Stimulated activated CD4-positive, alpha-beta T cell treated with anti-CD3 and anti-CD28 coated beads, TNF-alpha, amount 100 ng/mL, for 4 hours (primary cell): ENCODE measurements at regions not wholly inside any gene's neighbourhood (a gene's known extent, or its start where the extent isn't known, plus 50 kb on each side); places are given as distances from the start of the nearest gene placed in this dataset.
A peak's percentile ranks its signal among the peaks of the same experiment; 100 is the strongest.
"Not testable (repeated sequence)": the region's sequence is repeated elsewhere in the genome, so short reads cannot be mapped to it uniquely, and the experiment has no call there.

Experiments used
- DNase-seq, 3 experiments: peaks; one replicate each; pipeline ENCODE4 v3.0.0-alpha.2; 2020; ENCODE audit warnings: low read depth in 3 of 3

GRCh38 chr2:234191819-234192407, 141.4 kb downstream of the SPP2 start:
- DNase-seq: no peak

- DNase-seq: no peak
Observed at GRCh38 chr2:234189786-234190300, 139.3 kb downstream of the SPP2 start.

- DNase-seq: no peak
Observed at GRCh38 chr2:234189230-234189629, 138.7 kb downstream of the SPP2 start.

DNA sequence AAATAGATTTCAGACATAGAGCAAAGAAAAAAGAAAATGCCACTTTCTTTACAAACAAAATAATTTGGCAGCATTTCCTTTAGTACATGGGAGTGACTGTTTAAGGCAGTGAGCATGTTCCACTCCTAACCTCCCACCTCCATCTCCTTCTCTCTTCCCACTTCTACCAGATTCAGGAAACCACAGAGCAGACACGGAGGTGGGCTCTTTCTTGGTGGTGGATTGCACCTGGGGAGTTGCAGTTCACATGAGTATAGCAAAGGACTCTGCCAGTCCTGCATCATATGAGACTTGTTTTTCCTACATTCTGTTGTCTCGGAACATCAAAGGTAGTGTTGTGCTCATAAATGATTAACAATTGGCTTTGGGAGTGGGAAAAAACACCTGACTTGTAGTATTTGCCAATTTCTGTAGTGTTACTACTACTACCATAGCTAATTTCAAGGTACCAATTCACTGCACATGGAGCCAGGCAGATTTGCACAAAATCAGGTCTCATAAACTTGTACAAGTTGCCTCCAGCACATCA, 137.2 kb downstream of the SPP2 start:
- no peak for DNase-seq

DNA sequence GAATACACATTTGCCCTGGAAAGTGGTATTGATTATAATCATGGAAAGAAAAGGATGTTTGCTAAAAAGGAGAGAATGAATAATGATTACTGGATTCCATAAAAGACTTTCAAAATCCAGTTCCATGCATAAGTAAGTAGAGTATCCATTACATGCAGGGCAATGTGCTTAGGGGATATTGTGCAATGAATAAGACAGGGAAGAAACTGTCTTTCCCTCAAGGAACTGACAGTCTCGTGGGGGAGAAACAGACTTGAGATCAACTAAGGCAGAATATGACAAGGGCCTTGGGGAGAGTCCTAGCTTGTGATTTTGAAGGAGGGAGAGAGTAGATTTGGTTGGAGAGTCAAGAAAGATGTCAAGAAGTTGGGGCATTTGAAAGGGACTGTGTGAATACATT, 130.6 kb downstream of the SPP2 start:
- DNase-seq: no peak

DNA sequence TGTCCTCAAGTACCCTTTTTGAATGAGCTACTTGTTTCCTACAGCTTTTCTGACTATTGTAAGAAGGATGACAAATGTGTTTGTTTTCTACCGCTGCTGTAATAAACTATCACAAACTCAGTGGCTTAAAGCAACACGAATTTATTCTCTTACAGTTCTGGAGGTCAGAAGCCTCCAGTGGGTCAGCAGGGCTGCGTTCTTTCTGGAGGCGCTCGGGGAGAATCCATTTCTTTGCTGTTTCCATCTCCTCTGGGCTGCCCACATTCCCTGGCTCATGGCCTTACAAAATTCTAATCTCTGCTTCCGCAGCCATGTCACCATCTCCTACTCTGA, 128.5 kb downstream of the SPP2 start:
- DNase-seq: no peak

GRCh38 chr2:234178330-234179030, 128.0 kb downstream of the SPP2 start:
- no peak for DNase-seq

DNA sequence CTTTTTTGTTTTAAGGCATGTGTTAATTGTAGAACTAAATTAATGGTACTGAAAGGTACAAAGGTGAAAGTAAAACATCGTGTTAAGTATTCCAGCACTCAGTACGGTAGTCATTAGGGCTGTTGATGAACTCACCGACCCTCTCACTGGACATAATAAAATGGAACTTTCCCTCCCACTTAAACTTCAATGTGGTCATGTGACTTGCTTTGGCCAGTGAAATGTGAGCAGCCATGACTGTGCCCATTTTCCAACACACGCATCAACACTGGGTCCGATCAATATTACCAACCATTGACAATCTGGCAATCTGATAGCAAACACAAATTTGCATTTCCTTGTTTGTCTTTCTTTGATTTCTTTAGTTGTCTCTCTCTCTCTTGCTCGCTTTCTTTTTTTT, 125.1 kb downstream of the SPP2 start:
- no peak for DNase-seq

DNA sequence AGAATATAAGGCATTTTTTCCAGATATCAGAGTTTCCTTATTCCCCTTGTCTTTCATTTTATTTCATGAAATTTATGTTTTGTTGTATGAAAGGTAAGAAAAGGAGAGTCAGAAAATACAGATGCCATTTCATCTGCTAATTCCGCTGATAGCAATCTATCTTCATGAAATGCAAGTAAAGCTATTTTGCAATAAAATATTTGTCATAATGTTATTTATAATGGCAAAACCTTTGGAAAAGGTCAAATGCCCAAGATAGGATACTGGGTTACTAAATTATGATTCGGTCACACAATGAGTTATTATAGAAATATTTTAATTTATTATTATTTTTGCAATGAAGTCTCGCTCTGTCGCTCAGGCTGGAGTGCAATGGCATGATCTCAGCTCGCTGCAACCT, 124.2 kb downstream of the SPP2 start:
- no peak for DNase-seq

DNA sequence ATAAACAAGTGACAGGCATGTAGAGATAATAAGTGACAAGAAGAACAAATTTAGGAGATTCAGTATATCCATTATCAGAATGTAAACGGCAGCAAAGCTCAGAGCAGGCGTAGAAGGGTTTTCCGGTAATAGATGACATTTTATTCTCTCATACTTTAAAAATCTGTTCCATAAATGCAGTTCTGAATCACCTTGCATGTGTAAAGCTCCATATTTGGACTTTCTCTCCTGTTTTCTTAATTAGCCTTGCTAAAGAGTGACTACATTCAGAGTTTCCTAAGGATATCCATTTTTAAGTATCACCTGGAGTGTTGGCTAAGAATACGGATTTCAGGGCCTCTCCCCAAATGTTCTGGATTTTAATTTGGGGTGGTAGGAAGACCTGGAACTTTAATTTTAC, 122.0 kb downstream of the SPP2 start:
- no peak for DNase-seq

DNA sequence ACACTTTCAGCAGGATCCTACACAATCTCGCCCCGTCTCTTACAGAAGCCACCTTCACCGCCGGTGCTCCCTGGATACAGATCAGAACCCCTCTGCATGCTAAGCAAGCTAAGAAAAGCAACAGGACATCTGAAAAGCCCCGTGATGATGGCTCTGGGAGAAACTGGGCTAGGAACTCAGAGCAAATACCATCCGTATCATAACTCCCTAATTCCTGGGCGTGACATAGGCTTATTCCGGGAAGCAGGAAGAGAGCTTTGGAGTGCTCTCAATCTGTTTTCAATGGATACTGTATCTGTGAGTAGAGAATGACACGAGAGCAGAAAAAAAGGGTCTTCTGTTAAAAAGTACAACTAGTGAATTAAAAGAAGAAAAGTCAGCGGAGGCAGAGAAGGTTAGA, 121.6 kb downstream of the SPP2 start:
- no peak for DNase-seq

GRCh38 chr2:234171666-234172065, 121.2 kb downstream of the SPP2 start:
- no peak for DNase-seq

GRCh38 chr2:234169674-234170073, 119.2 kb downstream of the SPP2 start:
- no peak for DNase-seq

- not testable (repeated sequence) for DNase-seq
Observed at GRCh38 chr2:234168605-234169570, 118.4 kb downstream of the SPP2 start.

DNA sequence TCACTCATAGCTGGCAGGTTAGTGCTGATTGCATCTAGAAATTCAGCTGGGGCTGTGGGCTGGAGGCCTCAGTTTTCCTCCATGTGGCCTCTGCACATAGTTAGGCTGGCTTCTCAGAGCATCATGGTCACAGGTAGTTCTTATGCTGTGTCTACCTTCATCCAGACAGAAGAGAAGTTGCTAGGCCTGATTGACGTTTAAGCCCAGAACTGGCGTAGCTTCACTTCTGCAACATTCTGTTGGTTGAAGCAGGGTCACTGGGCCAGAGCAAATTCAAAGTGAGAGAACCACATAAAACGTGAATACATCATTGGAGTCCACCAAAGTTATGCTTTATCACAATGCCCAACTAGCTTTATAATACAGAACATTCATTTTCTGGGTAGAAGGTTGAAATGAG, 116.0 kb downstream of the SPP2 start:
- no peak for DNase-seq

GRCh38 chr2:234165421-234165820, 114.9 kb downstream of the SPP2 start:
- DNase-seq: no peak

DNA sequence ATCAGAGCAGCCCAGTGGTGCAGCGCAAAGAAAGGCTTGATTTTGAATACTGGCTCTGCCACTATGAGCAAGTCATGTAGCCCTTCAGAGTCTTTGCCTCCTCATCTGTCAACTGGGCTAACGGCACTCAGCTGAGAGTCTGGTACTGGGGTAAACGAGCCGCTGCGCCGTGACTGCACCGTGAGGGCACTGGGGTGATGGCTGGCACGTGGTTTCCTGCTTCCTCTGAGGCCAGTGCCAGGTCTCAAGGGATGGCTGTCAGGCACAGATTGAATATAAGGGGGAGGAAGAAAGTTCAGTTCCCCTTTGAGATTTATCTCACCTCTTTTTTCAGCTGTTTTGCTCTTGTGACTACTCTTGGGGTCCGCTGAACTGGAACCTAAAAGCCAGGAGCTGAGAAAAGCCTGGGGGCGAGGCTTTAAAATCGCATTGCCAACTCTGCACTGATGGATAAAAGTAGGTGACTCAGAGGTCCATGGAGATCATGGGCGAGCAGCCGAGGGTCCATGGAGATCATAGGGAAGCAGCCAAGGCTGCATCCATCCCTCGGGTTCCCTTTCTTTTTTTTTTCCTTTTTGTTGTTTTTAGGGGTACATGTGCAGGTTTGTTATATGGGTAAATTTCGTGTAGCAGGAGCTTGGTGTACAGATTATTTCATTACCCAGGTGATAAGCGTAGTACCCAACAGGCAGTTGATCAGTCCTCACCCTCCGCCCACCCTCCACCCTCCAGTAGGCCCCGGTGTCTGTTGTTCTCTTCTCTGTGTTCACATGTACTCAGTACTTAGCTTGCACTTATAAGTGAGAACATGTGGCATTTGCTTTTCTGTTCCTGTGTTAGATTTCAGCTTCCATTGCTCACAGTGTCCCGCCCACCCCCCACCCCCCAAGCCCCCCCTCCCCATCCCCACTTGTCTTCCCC, 114.3 kb downstream of the SPP2 start:
- DNase-seq: peak in 1 of 3 experiments; percentile 6

DNA sequence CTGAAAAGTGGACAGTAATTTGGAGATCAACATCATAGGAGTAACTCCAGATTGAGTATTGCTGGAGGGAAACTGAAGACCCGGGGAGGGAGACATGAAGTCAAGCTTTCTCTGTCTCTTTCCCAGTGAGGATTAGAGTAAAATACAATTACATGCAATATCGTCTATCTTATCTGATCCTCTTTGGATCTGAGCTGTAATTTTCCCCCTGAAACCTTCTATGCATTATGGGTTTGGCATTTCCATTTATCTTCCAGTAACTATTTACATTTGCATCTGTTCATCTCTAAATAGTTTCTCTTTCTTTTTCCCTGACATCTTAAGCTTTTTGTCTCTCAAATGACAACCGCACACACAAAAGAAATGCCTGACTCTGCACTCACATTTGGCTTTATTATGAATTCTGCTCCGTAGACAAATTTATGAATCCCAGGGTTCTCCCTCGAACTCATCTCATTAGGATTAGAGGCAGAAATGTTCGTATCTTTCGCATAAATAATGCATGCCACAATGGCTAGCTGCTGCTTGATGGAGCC, 113.1 kb downstream of the SPP2 start:
- no peak for DNase-seq

- no peak for DNase-seq
Observed at GRCh38 chr2:234162861-234163260, 112.4 kb downstream of the SPP2 start.

DNA sequence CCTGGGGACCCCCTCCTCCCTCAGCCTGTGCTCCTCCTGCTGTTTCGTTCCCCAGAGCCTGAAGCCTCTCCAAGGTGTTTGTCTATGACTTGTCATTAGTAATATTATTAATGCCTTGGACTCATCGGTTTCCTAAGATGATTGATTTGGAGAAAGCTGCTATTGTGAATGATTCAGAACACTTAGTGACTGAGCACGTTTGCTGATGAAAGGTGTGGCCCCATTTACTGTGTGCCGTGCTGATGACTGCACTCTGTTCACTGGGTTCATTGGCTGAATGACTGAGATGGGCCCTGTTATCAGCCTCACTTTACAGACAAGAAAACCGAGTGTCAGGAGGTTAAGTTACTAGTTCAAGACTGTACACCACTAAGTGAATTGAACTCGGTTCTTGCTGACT, 111.4 kb downstream of the SPP2 start:
- DNase-seq: no peak

GRCh38 chr2:234158812-234159211, 108.3 kb downstream of the SPP2 start:
- no peak for DNase-seq
